Upper lobe of right lung (tissue), 1 donor: ENCODE measurements at regions not wholly inside any gene's neighbourhood (a gene's known extent, or its start where the extent isn't known, plus 50 kb on each side); places are given as distances from the start of the nearest gene placed in this dataset.

Source experiments
- ATAC-seq: fragments of 200-7000 bp; cut with Tn5 transposase; one replicate; pipeline ENCODE4 v1.9.1; 2020; ENCODE audit warnings: mild to moderate bottlenecking, moderate library complexity
- DNase-seq: peaks from one replicate; pipeline ENCODE4 v3.0.0-alpha.2; 2020
- H3K27ac ChIP-seq: fragments of 200-600 bp; one replicate; pipeline ENCODE4 v1.8.0; 2022
- H3K27me3 ChIP-seq: fragments of 200-600 bp; one replicate; pipeline ENCODE4 v1.8.0; 2022; ENCODE audit warnings: mild to moderate bottlenecking
- H3K36me3 ChIP-seq: fragments of 200-600 bp; one replicate; pipeline ENCODE4 v1.8.0; 2022
- H3K4me1 ChIP-seq: fragments of 200-600 bp; one replicate; pipeline ENCODE4 v1.8.0; 2022
- H3K4me3 ChIP-seq: fragments of 200-600 bp; one replicate; pipeline ENCODE4 v1.8.0; 2022; ENCODE audit warnings: mild to moderate bottlenecking
- H3K9me3 ChIP-seq: fragments of 200-600 bp; one replicate; pipeline ENCODE4 v1.8.0; 2022
- CTCF ChIP-seq: fragments of 200-600 bp; IDR thresholded peaks from one replicate; pipeline ENCODE4 v1.8.0; 2022; ENCODE audit warnings: antibody characterized with exemption
- intact Hi-C: fragments of 100-400 bp; cut with DNase I; formaldehyde crosslinking; loops from one replicate; pipeline ENCODE4 v1.11.0; 2022
- donor health status: DM: no; HTN: yes; CAD: no; lungs with severe emphysema.

- no peak for TF ChIP-seq CTCF
- intact Hi-C loops = no loop called here
- Histone ChIP-seq H3K36me3 (no peaks in the 10 kb centered on the region), H3K4me3 (no peak overlapping the region), H3K9me3 (no peaks in the 10 kb centered on the region), H3K4me1 (peaks cover 2% of the 10 kb centered on the region), H3K27ac (no peak overlapping the region), H3K27me3 (no peaks in the 10 kb centered on the region)
- no peak for DNase-seq
- no peak for ATAC-seq
These were observed 130.1 kb upstream of the TNFAIP3 start for GRCh38 chr6:137736911-137737310.

- Histone ChIP-seq H3K36me3 (no peaks in the 10 kb centered on the region), H3K4me3 (no peak overlapping the region), H3K27ac (no peak overlapping the region), H3K27me3 (no peaks in the 10 kb centered on the region), H3K9me3 (no peaks in the 10 kb centered on the region), H3K4me1 (no peaks in the 10 kb centered on the region)
- TF ChIP-seq CTCF = no peak
- intact Hi-C loops = no loop called here
- DNase-seq (no peak), ATAC-seq (no peak)
These were observed 129.0 kb upstream of the TNFAIP3 start for GRCh38 chr6:137737836-137738596.

GRCh38 chr6:137738931-137739504, 128.0 kb upstream of the TNFAIP3 start:
- ATAC-seq (no peak), DNase-seq (no peak)
- no peaks in the 10 kb centered on the region for H3K27me3 ChIP-seq
- TF ChIP-seq CTCF = no peak
- no peaks in the 10 kb centered on the region for H3K36me3 ChIP-seq
- no peaks in the 10 kb centered on the region for H3K4me1 ChIP-seq
- no peak overlapping the region for H3K27ac ChIP-seq
- no peaks in the 10 kb centered on the region for H3K9me3 ChIP-seq
- intact Hi-C loops = no loop called here
- H3K4me3 ChIP-seq = no peak overlapping the region

GRCh38 chr6:137739544-137739943, 127.5 kb upstream of the TNFAIP3 start:
- Histone ChIP-seq H3K4me3 (no peak overlapping the region), H3K4me1 (no peaks in the 10 kb centered on the region), H3K27me3 (no peaks in the 10 kb centered on the region), H3K27ac (no peak overlapping the region), H3K9me3 (no peaks in the 10 kb centered on the region), H3K36me3 (no peaks in the 10 kb centered on the region)
- intact Hi-C loops = no loop called here
- no peak for DNase-seq
- ATAC-seq = no peak
- TF ChIP-seq CTCF = no peak

- Histone ChIP-seq H3K4me3 (no peak overlapping the region), H3K9me3 (no peaks in the 10 kb centered on the region), H3K27ac (no peak overlapping the region), H3K4me1 (no peaks in the 10 kb centered on the region), H3K27me3 (no peaks in the 10 kb centered on the region), H3K36me3 (no peaks in the 10 kb centered on the region)
- ATAC-seq (no peak), DNase-seq (no peak)
- intact Hi-C loops = no loop called here
- TF ChIP-seq CTCF = no peak
These were observed 126.8 kb upstream of the TNFAIP3 start for GRCh38 chr6:137740091-137740755.
